NCI-H1105 treated with DMSO at 0.1 percent for 48 hours (cell line): ENCODE measurements at regions not wholly inside any gene's neighbourhood (a gene's known extent, or its start where the extent isn't known, plus 50 kb on each side); places are given as distances from the start of the nearest gene placed in this dataset.
"Not testable (repeated sequence)": the region's sequence is repeated elsewhere in the genome, so short reads cannot be mapped to it uniquely, and the experiment has no call there.

Experiments
- DNase-seq: peaks from one replicate; lab custom pipeline; 2025; lab: John Stamatoyannopoulos, UW

- DNase-seq: peak; percentile 61
Measured at GRCh38 chr20:17873410-17874270, 95.0 kb downstream of the SNX5 start.

GRCh38 chr20:17872959-17873358, 95.6 kb downstream of the SNX5 start:
- no peak for DNase-seq

- DNase-seq: no peak
Measured at GRCh38 chr20:17872434-17872833, 96.2 kb downstream of the SNX5 start.

GRCh38 chr20:17871886-17872285, 96.7 kb downstream of the SNX5 start:
- no peak for DNase-seq

DNA sequence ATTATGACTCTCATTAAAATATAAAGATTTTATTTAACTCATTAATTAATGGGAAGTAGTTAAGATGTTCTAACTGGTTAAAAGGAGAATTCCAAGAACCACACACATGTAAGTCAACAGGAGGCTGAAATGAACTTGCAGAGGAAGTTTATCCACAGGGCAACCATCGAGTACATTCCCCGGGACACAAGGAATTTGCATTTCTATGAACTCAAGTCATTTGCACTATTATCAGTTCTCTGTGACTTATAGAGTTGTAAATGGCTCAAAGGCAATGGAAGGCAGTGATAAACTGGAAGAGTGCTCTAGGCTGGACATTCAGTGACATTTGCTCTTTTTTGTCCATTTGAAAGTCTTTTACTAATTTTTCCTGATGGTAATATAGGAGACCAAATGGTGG, 97.4 kb downstream of the SNX5 start:
- no peak for DNase-seq

DNA sequence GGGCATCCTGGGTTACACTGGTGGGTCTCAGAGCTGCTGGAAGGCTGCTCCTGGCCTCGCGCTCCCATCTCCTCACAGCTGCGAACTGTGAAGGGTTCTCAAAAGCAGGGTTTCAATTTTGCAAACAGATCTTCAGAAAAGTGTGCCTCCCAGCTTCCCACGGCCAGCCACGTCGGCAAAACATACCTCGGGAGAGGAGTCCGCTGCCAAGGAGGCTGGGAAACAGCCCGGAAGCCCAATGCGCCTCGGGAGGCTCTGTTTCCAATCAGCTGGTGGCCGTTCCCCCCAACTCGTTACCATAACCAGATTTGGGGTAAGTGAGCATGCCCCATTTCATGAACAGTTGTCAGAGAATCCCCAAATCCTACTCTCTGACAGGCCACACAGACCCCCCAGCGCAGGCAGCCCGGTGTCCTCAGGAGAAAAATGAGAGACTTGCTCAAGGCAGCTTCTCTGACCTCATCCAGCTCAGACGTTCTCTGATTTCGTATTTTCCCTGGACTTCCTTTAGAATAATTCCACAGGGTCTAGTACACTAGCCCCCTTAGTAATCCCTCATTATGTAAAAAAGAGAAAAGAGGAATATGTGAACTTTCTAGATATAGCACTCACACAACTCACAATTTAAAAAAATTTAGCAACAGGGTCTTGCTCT, 98.4 kb downstream of the SNX5 start:
- no peak for DNase-seq

GRCh38 chr20:17869295-17869994, 99.1 kb downstream of the SNX5 start:
- no peak for DNase-seq

DNA sequence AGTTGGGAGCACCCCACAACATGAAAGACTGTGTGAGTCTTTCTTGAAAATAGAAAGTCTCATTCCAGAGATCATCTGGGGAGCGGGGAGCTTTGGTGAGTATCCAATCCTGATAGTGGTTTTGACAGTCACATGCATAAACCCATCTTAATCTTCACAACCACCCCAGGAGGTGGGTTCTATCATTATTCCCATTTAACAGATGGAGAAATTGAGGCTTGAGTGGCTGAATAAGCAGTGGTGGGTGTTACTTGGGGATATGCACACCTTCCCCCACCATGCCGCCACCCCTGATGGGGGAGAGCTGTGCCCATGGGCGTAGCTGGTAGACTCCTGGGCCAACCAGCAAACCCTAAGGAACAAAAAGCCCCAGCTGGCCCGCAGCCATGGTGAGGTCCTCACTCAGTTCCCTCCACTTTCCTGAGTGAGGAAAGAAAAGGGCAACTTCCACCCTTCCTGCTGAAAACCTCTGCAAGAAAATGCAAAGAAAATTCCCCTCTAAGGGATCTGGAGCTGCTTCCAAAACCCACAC, 99.8 kb downstream of the SNX5 start:
- no peak for DNase-seq

GRCh38 chr20:17868151-17868550, 100.4 kb downstream of the SNX5 start:
- DNase-seq: no peak

DNA sequence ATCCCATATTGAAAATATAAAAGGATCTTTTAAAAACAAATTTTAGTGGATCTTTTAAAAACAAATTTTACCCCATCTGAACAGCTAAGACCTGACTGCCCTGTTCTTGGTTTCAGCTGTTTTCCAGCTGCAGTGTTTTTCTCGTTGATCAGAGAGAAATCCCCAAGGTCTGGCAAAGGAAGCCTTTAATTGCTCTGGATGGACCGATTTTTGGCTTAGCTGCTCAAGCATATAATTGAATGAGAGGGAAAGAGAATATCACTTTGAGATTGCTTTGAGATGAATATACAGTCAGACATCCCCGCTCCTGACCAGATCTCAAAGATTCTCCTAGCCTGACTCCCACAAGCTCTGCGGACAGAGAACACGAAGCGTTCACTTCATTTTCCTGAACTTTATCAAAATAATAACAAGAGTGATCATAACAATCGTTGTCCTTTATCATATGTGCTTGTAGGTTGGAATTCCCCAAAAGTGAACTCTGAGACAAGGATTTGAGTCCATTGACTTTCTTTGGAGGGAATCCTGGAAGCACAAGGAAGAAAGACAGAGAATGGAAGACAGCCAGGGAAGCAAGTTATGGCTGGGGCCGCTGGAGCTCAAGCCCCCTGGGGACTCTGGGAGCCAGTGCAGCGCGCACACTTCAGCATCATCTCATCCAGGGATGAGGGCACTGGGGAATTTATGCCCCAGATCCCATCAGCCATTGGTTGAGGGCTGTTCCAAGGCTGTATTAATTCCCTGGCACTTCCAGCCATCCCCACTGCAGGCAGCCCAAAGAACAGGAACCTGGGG, 101.3 kb downstream of the SNX5 start:
- no peak for DNase-seq

DNA sequence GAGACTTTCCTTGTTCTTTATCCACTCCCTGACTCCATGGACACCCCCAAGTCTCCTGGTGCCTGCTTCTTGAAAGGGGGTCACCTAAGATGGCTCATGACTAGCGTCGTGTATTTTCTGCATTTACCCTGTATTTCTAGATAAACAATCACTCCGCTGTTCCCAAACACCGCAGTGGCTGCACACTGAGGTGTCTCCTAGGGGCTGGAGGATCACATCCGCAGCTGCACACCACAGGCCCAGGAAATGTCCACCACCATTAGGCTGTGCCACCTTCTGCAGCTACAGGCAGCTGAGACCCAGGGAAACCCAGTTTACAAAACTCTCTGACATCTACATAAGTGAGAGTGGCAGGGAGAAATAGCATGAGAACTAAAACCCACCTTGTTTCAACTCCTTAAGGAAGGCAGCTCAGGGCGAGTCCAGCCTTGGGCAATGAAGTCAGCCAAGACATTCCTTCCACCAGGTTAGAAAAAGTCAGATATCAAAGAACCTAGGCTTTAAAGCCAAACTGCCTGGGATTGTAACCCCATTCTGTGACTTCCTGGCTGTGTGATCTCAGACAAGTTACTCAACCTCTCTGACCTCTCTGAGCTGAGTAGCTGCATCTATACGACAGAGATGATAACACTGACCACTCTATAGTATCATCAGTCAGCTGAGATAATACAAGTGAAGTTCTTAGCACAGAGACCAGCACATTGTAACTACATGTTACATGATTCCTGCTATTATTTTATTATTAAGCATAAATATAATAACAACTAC, 102.2 kb downstream of the SNX5 start:
- DNase-seq: no peak

DNA sequence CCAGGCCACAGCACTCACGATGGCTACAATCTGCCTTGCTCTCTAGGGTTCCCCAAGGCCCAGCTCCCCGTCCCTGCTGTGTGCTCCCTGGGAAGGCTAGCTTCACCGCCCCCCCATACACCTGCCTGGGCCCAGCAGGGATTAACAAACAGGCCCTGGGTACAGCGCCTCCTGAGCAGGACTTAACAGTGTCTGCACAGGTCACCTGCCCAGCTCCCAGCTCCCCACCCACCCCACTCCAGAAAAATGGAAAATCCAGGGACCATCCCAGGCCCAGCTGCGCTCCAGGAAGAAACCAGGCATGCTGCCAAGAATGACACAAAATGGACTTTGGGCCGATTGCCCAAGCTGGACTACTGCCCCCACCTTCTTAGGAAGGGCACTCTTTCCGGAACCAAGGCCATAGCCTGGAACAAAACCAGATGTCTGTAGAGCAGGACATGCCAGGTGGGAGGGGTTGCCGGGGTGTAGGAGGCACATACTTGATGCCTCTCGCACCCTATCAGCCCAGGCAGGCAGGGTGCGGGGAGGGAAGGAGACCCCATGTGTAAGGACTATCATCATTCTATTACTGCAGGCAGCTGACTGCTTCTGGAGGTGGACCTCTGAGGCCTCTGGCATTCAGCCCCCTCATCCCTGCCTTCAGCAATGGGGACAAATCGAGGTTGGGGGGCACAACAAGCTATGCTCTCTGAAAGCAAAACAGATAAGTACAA, 104.9 kb downstream of the SNX5 start:
- DNase-seq: no peak

GRCh38 chr20:17863209-17863576, 105.4 kb downstream of the SNX5 start:
- no peak for DNase-seq

DNA sequence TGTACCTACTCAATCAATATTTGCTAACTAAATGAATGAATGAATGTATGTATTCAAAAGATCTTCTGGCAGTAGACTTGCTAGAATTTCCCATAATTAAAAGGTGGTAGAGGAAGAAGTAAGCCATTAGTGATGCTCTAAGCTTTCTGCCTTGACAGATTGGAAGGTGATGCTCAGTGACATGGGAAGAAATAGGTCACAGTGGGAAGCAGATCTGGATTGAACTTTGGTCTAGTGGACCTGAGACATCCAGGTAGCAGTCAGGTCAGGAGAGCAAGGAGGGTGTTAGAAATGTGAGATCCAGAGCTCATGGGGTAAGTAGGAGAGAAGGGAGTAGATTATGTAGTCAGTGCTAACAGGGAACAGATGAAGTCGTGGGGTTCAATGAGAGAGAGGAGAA, 106.4 kb downstream of the SNX5 start:
- no peak for DNase-seq

GRCh38 chr20:17861620-17862019, 107.0 kb downstream of the SNX5 start:
- not testable (repeated sequence) for DNase-seq

DNA sequence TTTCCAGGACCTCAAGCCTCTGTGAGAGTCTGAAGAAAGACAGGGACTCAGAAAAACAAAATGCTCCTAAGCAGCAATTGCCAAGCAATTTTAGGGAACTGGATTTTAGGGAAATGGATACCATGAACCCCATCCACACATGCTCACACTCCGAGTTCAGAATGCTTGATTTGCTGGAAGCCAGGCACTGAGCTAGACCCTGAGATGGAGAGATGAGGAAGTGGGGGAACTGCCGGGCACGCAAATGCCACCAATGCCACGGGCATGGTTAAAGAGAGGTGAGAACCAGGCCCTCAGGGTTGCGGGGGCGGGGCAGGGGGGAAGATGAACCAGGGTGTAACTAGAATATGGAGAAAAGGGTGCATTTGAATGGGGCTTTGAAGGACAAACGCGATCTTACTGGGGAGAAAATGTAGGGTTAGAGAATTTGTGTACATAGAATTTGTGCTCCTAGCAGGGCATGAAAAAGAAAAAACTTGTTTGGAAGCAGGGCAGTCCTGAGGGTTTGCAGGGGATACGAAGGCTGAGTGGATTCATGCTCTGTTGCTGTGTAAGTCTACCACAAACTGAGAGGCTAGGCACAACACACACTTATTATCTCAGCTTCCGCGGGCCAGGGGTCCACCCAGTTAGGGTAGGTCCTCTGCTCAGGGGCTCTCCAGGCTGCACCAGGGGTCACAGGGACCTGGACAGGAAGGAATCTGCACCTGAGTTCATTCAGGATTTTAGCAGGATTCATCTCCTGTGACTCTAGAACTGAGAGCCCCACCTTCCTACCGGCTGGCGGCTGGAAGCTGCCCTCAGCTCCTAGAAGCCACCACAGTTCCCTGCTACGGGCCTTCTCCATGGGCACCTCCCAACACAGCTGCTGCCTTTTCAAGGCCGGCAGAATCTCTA, 108.0 kb downstream of the SNX5 start:
- no peak for DNase-seq

DNA sequence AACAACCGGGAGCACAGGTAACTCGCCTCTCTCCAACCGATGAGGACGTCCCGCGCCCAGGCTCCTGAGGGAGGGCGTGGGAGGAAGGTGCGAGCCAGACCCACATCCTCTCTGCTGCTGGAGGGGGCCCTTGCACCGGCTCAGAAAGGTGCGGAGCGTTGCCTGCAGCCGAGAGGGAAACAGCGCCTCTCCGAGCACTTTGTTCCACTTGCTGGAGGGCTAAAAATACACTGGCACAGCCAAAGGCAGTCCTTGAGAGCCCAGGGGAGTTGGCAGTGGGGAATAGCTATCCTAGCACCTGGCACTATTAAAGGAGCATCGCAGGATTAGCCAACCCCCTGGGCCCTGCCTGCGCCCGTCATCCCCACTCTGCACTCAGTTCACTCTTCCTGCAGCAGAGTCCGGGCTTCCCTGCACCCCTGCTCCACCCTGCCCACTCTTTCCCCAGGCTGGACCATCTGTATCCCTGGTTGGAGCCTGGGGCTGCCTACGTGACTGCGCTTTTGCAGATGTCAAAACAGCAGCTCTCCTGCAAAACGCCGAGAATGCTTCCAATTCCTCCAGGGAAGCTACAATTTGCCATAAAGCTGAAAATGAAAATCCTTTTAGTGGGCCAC, 108.9 kb downstream of the SNX5 start:
- no peak for DNase-seq

DNA sequence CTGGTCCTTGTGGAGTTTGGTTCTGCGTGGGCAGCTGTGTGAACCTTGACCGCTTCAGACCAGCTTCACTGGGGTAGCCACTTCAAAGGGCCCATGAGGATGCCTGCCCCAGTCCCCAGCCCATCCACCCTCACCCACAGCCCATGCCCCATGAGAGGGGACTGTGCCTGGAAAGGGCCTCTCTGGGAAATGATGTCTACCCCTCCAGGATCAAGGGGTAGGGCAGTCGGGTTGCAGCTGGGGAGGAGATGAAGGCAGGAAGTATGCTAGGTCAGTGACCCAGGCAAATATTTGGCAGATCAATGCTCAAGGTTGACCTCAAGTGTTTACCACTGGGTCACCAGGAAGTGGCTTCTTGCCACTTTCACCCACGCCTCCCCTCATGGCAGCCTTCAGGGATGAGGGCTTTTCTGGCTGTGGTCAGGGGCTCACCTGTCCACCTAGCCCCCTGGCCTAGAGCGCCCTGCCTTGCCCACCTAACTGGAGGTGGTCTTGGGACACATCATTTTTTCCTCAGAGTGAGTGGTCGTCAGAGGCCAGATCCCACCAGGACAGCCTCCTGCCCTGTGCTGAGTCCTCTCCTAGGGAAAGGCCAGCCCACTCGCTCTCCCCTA, 109.5 kb downstream of the SNX5 start:
- no peak for DNase-seq
